OCI-LY1 (cell line): ENCODE measurements at regions not wholly inside any gene's neighbourhood (a gene's known extent, or its start where the extent isn't known, plus 50 kb on each side); places are given as distances from the start of the nearest gene placed in this dataset.

Experiments
- H2AFZ ChIP-seq: fragments of 200-600 bp; sonication (generic), shearing (Covaris generic); 2 replicates; pipeline ENCODE4 v1.6.0; 2014; ENCODE audit warnings: antibody characterized with exemption, mild to moderate bottlenecking, low read length
- H3F3A ChIP-seq: fragments of 200-600 bp; sonication (generic), shearing (Covaris generic); 2 replicates; pipeline ENCODE4 v1.6.0; 2014; ENCODE audit warnings: mild to moderate bottlenecking, antibody characterized with exemption, low read length, moderate library complexity; ENCODE audit not compliant: insufficient read depth
- H3K27ac ChIP-seq: fragments of 200-600 bp; sonication (generic); 2 replicates; pipeline ENCODE4 v1.5.1; 2014; ENCODE audit warnings: low read length, mixed run types, mild to moderate bottlenecking, low read depth; ENCODE audit not compliant: poor library complexity, severe bottlenecking
- H3K27me3 ChIP-seq: fragments of 200-600 bp; sonication (generic); 2 replicates; pipeline ENCODE4 v1.6.0; 2014; ENCODE audit warnings: antibody characterized with exemption, mild to moderate bottlenecking, low read length, moderate library complexity; ENCODE audit not compliant: insufficient read depth
- H3K36me3 ChIP-seq: fragments of 200-600 bp; sonication (generic); 2 replicates; pipeline ENCODE4 v1.6.1; 2014; ENCODE audit warnings: mild to moderate bottlenecking, antibody characterized with exemption, low read length, moderate library complexity, mixed read lengths; ENCODE audit not compliant: insufficient read depth
- H3K4me1 ChIP-seq: fragments of 200-600 bp; sonication (generic); 2 replicates; pipeline ENCODE4 v1.5.1; 2014; ENCODE audit warnings: mild to moderate bottlenecking, low read length, moderate library complexity; ENCODE audit not compliant: insufficient read depth, severe bottlenecking
- H3K4me2 ChIP-seq: fragments of 200-600 bp; sonication (generic), shearing (Covaris generic); 2 replicates; pipeline ENCODE4 v1.6.1; 2014; ENCODE audit warnings: low read length
- H3K4me3 ChIP-seq: fragments of 200-600 bp; sonication (generic); 2 replicates; pipeline ENCODE4 v1.5.1; 2014; ENCODE audit warnings: low read length, low read depth, mild to moderate bottlenecking, mixed read lengths; ENCODE audit not compliant: poor library complexity, severe bottlenecking
- H3K79me2 ChIP-seq: fragments of 200-600 bp; shearing (Covaris generic); 2 replicates; pipeline ENCODE4 v1.6.1; 2016; ENCODE audit warnings: mixed run types, low read length, mixed read lengths; ENCODE audit not compliant: insufficient read depth
- H3K9ac ChIP-seq: fragments of 200-600 bp; sonication (generic), shearing (Covaris generic); 2 replicates; pipeline ENCODE4 v1.6.1; 2014; ENCODE audit warnings: mild to moderate bottlenecking, low read length, mixed read lengths
- H3K9me2 ChIP-seq: fragments of 200-600 bp; sonication (generic), shearing (Covaris generic); 2 replicates; pipeline ENCODE4 v1.6.1; 2014; ENCODE audit warnings: low read depth, mild to moderate bottlenecking, low read length, mixed read lengths
- H3K9me3 ChIP-seq: fragments of 200-600 bp; shearing (Covaris generic); 2 replicates; pipeline ENCODE4 v1.6.1; 2014; ENCODE audit warnings: low read length, mixed read lengths
- H4K20me1 ChIP-seq: fragments of 200-600 bp; sonication (generic), shearing (Covaris generic); 2 replicates; pipeline ENCODE4 v1.6.0; 2016; ENCODE audit warnings: mild to moderate bottlenecking, low read length; ENCODE audit not compliant: insufficient read depth
- CTCF ChIP-seq: fragments of 200-600 bp; sonication (generic), shearing (Covaris generic); IDR thresholded peaks from 2 replicates; pipeline ENCODE4 v1.5.1; 2017; ENCODE audit warnings: mild to moderate bottlenecking, antibody characterized with exemption, low read length, moderate library complexity, mixed read lengths
- EZH2 ChIP-seq: fragments of 200-600 bp; sonication (generic), shearing (Covaris generic); IDR thresholded peaks from 2 replicates; pipeline ENCODE4 v1.8.0; 2017; ENCODE audit warnings: borderline replicate concordance, mixed run types, mild to moderate bottlenecking, antibody characterized with exemption, low read length, moderate library complexity, mixed read lengths

GRCh38 chr6:1136827-1137226 lies 175.1 kb upstream of the FOXQ1 start:
- H3K4me1 ChIP-seq, result no peaks in the 10 kb centered on the region
- H3K27me3 ChIP-seq, result no peaks in the 10 kb centered on the region
- no peak overlapping the region for H3K9ac ChIP-seq
- no peaks in the 10 kb centered on the region for H4K20me1 ChIP-seq
- TF ChIP-seq EZH2 (no peak), CTCF (no peak)
- no peaks in the 10 kb centered on the region for H3K36me3 ChIP-seq
- no peak overlapping the region for H2AFZ ChIP-seq
- no peaks in the 10 kb centered on the region for H3K9me2 ChIP-seq
- no peak overlapping the region for H3K4me2 ChIP-seq
- H3K79me2 ChIP-seq, result no peaks in the 10 kb centered on the region
- H3K27ac ChIP-seq, result no peak overlapping the region
- H3K9me3 ChIP-seq, result no peaks in the 10 kb centered on the region
- H3F3A ChIP-seq, result no peaks in the 10 kb centered on the region
- no peak overlapping the region for H3K4me3 ChIP-seq

GRCh38 chr6:1136415-1136774 lies 175.5 kb upstream of the FOXQ1 start:
- no peak overlapping the region for H3K4me3 ChIP-seq
- no peak overlapping the region for H2AFZ ChIP-seq
- H3K79me2 ChIP-seq, result no peaks in the 10 kb centered on the region
- no peak overlapping the region for H3K9ac ChIP-seq
- no peaks in the 10 kb centered on the region for H3F3A ChIP-seq
- H3K36me3 ChIP-seq, result no peaks in the 10 kb centered on the region
- TF ChIP-seq CTCF (no peak), EZH2 (no peak)
- H3K4me1 ChIP-seq, result no peaks in the 10 kb centered on the region
- H3K9me2 ChIP-seq, result no peaks in the 10 kb centered on the region
- H3K4me2 ChIP-seq, result no peak overlapping the region
- H3K9me3 ChIP-seq, result no peaks in the 10 kb centered on the region
- H3K27me3 ChIP-seq, result no peaks in the 10 kb centered on the region
- H4K20me1 ChIP-seq, result no peaks in the 10 kb centered on the region
- no peak overlapping the region for H3K27ac ChIP-seq

GRCh38 chr6:1135726-1136414 lies 176.0 kb upstream of the FOXQ1 start:
- no peak overlapping the region for H3K27ac ChIP-seq
- H3K4me2 ChIP-seq, result no peak overlapping the region
- no peaks in the 10 kb centered on the region for H3K27me3 ChIP-seq
- H3K4me1 ChIP-seq, result no peaks in the 10 kb centered on the region
- H3K79me2 ChIP-seq, result no peaks in the 10 kb centered on the region
- no peaks in the 10 kb centered on the region for H3K36me3 ChIP-seq
- TF ChIP-seq CTCF (no peak), EZH2 (no peak)
- no peaks in the 10 kb centered on the region for H3K9me3 ChIP-seq
- H3K4me3 ChIP-seq, result no peak overlapping the region
- H2AFZ ChIP-seq, result no peak overlapping the region
- H3F3A ChIP-seq, result no peaks in the 10 kb centered on the region
- H4K20me1 ChIP-seq, result no peaks in the 10 kb centered on the region
- no peaks in the 10 kb centered on the region for H3K9me2 ChIP-seq
- H3K9ac ChIP-seq, result no peak overlapping the region
